Osteocyte (in vitro differentiated cells): ENCODE measurements at regions not wholly inside any gene's neighbourhood (a gene's known extent, or its start where the extent isn't known, plus 50 kb on each side); places are given as distances from the start of the nearest gene placed in this dataset.

Experiments used
- DNase-seq: peaks from one replicate; pipeline ENCODE4 v3.0.0; 2021; ENCODE audit warnings: mixed read lengths; ENCODE audit not compliant: unreplicated experiment; ENCODE audit errors: extremely low spot score
- H3K27ac Mint-ChIP-seq: one replicate; pipeline ENCODE4 v1.8.0; 2021; ENCODE audit warnings: mild to moderate bottlenecking, mixed read lengths; ENCODE audit not compliant: unreplicated experiment
- H3K27me3 Mint-ChIP-seq: one replicate; pipeline ENCODE4 v1.8.0; 2021; ENCODE audit warnings: mixed read lengths; ENCODE audit not compliant: unreplicated experiment
- H3K36me3 Mint-ChIP-seq: one replicate; pipeline ENCODE4 v1.8.0; 2021; ENCODE audit warnings: mixed read lengths; ENCODE audit not compliant: unreplicated experiment
- H3K4me1 Mint-ChIP-seq: one replicate; pipeline ENCODE4 v1.8.0; 2021; ENCODE audit warnings: mixed read lengths; ENCODE audit not compliant: unreplicated experiment
- H3K4me3 Mint-ChIP-seq: one replicate; pipeline ENCODE4 v1.8.0; 2021; ENCODE audit warnings: mild to moderate bottlenecking, moderate library complexity, mixed read lengths; ENCODE audit not compliant: unreplicated experiment
- H3K9me3 Mint-ChIP-seq: one replicate; pipeline ENCODE4 v1.8.0; 2021; ENCODE audit warnings: mixed read lengths; ENCODE audit not compliant: unreplicated experiment
- CTCF ChIP-seq: fragments of 200-600 bp; sonication (generic); IDR thresholded peaks from 2 replicates; pipeline ENCODE4 v1.5.0; 2021; ENCODE audit warnings: antibody characterized with exemption, mild to moderate bottlenecking, moderate library complexity

GRCh38 chr20:7180256-7181045, 413.0 kb downstream of the BMP2 start:
- Mint-ChIP-seq H3K36me3 (no peaks in the 10 kb centered on the region), H3K4me3 (no peak overlapping the region), H3K9me3 (peaks cover 10% of the 10 kb centered on the region), H3K27ac (no peak overlapping the region), H3K4me1 (no peaks in the 10 kb centered on the region), H3K27me3 (no peaks in the 10 kb centered on the region)
- DNase-seq: no peak
- TF ChIP-seq CTCF: no peak

- no peak for TF ChIP-seq CTCF
- H3K36me3 Mint-ChIP-seq: no peaks in the 10 kb centered on the region
- no peaks in the 10 kb centered on the region for H3K4me1 Mint-ChIP-seq
- H3K27ac Mint-ChIP-seq: no peak overlapping the region
- H3K9me3 Mint-ChIP-seq: no peaks in the 10 kb centered on the region
- no peak overlapping the region for H3K4me3 Mint-ChIP-seq
- DNase-seq: no peak
- H3K27me3 Mint-ChIP-seq: no peaks in the 10 kb centered on the region
Measured at GRCh38 chr20:7189231-7189630, 421.7 kb downstream of the BMP2 start.

GRCh38 chr20:7193681-7194080, 426.2 kb downstream of the BMP2 start:
- no peaks in the 10 kb centered on the region for H3K36me3 Mint-ChIP-seq
- no peak for DNase-seq

GRCh38 chr20:7195704-7196103, 428.2 kb downstream of the BMP2 start:
- no peaks in the 10 kb centered on the region for H3K36me3 Mint-ChIP-seq
- DNase-seq: no peak
- H3K9me3 Mint-ChIP-seq: no peaks in the 10 kb centered on the region
- peaks cover 2% of the 10 kb centered on the region for H3K4me1 Mint-ChIP-seq
- H3K27me3 Mint-ChIP-seq: no peaks in the 10 kb centered on the region
- TF ChIP-seq CTCF: no peak
- no peak overlapping the region for H3K4me3 Mint-ChIP-seq
- no peak overlapping the region for H3K27ac Mint-ChIP-seq

More at GRCh38 chr20:7193681-7194080, 426.2 kb downstream of the BMP2 start:
- TF ChIP-seq CTCF: no peak
- H3K4me3 Mint-ChIP-seq: no peak overlapping the region
- H3K9me3 Mint-ChIP-seq: no peaks in the 10 kb centered on the region
- H3K4me1 Mint-ChIP-seq: peaks cover 2% of the 10 kb centered on the region
- no peak overlapping the region for H3K27ac Mint-ChIP-seq
- no peaks in the 10 kb centered on the region for H3K27me3 Mint-ChIP-seq

GRCh38 chr20:7196481-7196880, 429.0 kb downstream of the BMP2 start:
- no peaks in the 10 kb centered on the region for H3K36me3 Mint-ChIP-seq
- H3K9me3 Mint-ChIP-seq: no peaks in the 10 kb centered on the region
- no peak overlapping the region for H3K4me3 Mint-ChIP-seq
- no peak for TF ChIP-seq CTCF
- DNase-seq: no peak
- no peaks in the 10 kb centered on the region for H3K27me3 Mint-ChIP-seq
- H3K27ac Mint-ChIP-seq: no peak overlapping the region
- peaks cover 2% of the 10 kb centered on the region for H3K4me1 Mint-ChIP-seq
